PC-9 (cell line): ENCODE measurements at regions not wholly inside any gene's neighbourhood (a gene's known extent, or its start where the extent isn't known, plus 50 kb on each side); places are given as distances from the start of the nearest gene placed in this dataset.

Experiments used
- EZH2 ChIP-seq: fragments of 200-600 bp; sonication (generic); IDR thresholded peaks from 2 replicates; pipeline ENCODE4 v1.8.0; 2017; ENCODE audit warnings: antibody characterized with exemption, low read depth
- TF ChIP-seq, protein P1 (sequence below): fragments of 200-600 bp; sonication (generic); conservative IDR thresholded peaks from 2 replicates; pipeline ENCODE4 v1.6.1; 2017; ENCODE audit warnings: mixed run types, antibody characterized with exemption, mild to moderate bottlenecking, moderate library complexity

DNA sequence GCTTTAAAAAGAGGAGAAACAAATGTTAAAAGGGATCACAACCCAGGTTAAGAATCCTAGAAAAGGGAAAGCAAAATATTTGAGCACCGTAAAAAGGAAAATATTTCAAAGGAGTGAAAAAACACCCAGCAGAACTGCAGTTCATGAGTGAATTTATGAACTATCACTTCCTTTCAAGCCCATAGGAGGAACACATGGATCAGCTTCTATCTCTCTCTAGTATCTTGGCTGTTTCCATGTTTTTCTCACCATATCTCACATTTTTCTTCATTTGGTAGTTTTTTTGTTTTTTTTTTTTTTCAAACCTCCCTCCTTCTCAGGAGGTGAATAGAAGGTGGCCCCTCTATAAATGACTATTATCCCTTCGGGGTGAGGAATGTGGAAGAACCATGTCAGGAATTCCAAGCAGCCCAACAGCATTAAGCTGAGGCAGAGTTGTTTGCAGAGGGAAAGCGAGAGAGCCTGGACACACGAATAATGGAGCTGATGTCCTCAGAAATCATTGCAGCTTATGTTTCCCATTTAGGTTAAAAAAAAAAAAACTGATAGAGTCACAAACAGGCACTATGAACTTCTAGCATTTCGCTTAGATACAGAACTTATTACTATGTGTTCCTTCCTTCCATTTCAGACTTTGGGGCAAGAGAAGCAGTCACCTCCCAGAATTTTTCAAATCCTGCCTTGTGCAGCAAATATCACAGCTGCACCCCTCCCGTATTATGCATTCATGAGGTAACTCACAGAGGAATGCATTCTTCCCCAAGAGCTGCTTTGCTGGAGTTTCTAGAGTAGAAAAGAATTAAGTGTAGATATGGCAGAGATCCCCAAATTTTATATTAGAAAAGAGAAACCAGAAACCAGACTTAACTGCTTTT is 315.6 kb downstream of the IRS1 start:
- TF ChIP-seq, protein P1, sequence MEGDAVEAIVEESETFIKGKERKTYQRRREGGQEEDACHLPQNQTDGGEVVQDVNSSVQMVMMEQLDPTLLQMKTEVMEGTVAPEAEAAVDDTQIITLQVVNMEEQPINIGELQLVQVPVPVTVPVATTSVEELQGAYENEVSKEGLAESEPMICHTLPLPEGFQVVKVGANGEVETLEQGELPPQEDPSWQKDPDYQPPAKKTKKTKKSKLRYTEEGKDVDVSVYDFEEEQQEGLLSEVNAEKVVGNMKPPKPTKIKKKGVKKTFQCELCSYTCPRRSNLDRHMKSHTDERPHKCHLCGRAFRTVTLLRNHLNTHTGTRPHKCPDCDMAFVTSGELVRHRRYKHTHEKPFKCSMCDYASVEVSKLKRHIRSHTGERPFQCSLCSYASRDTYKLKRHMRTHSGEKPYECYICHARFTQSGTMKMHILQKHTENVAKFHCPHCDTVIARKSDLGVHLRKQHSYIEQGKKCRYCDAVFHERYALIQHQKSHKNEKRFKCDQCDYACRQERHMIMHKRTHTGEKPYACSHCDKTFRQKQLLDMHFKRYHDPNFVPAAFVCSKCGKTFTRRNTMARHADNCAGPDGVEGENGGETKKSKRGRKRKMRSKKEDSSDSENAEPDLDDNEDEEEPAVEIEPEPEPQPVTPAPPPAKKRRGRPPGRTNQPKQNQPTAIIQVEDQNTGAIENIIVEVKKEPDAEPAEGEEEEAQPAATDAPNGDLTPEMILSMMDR = no peak
- TF ChIP-seq EZH2 = no peak
